Stimulated activated memory B cell treated with anti-CD40 and anti-IgM and Interleukin-4, amounts not matched to agents 10 μg/mL and 1 μg/mL and 100 μg/mL, for 72 hours (primary cell): ENCODE measurements at regions not wholly inside any gene's neighbourhood (a gene's known extent, or its start where the extent isn't known, plus 50 kb on each side); places are given as distances from the start of the nearest gene placed in this dataset.
"Not testable (repeated sequence)": the region's sequence is repeated elsewhere in the genome, so short reads cannot be mapped to it uniquely, and the experiment has no call there.

ENCODE experiments used
- ATAC-seq: fragments of 150-1000 bp; cut with Tn5 transposase; 2 replicates; pipeline ENCODE4 v1.10.0; 2021
- H3K27ac Mint-ChIP-seq: one replicate; pipeline ENCODE4 v1.8.0; 2022; ENCODE audit warnings: mild to moderate bottlenecking, mixed read lengths
- H3K27me3 Mint-ChIP-seq: one replicate; pipeline ENCODE4 v1.8.0; 2022; ENCODE audit warnings: mixed read lengths
- H3K36me3 Mint-ChIP-seq: one replicate; pipeline ENCODE4 v1.8.0; 2022; ENCODE audit warnings: mixed read lengths
- H3K4me1 Mint-ChIP-seq: one replicate; pipeline ENCODE4 v1.8.0; 2022; ENCODE audit warnings: mixed read lengths
- H3K4me3 Mint-ChIP-seq: one replicate; pipeline ENCODE4 v1.8.0; 2022; ENCODE audit warnings: mild to moderate bottlenecking, moderate library complexity, mixed read lengths
- H3K9me3 Mint-ChIP-seq: one replicate; pipeline ENCODE4 v1.8.0; 2022; ENCODE audit warnings: mixed read lengths

DNA sequence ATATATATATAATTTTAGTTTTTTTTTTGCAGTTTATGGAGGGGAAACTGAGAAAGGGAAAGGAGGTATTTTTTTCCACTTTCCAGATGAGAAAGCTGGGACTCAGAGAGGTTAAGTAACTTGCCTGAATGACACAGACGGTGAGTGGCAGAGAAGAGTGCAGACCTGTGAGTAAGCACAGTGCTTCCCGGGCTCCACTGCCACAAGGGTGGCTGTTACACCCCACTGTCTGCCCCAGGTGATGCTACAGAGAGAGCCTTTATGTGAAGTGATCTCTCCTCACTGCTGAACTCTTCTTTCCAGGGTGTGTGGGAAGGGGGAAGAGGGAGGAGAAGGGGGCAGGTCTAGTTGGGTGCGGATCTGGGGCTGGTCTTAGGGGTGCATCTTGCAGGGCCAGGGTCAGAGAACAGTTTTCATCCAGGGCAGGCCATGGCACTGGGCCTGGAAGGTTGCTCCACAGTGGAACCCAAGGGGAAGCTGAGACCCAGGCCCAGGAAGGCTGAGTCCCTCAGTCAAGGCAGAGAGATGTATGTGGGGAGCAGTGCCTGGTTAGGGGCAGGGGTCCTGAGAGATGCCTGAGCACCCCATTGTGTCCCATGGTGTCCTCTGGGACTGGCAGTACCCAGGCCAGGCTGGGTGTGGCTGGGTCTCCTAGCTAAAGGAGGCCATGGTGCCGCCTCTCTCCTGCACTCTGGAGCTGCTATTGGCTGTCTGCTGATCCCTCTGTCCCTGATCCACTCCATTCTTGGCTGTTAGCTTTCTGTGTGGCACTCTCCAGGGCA, 357.5 kb downstream of the PTPRU start:
- no peaks in the 10 kb centered on the region for H3K36me3 Mint-ChIP-seq
- no peak overlapping the region for H3K4me3 Mint-ChIP-seq
- H3K4me1 Mint-ChIP-seq, result no peaks in the 10 kb centered on the region
- peaks cover 2% of the 10 kb centered on the region for H3K9me3 Mint-ChIP-seq
- ATAC-seq, result no peak
- no peak overlapping the region for H3K27ac Mint-ChIP-seq
- H3K27me3 Mint-ChIP-seq, result peaks cover 22% of the 10 kb centered on the region

DNA sequence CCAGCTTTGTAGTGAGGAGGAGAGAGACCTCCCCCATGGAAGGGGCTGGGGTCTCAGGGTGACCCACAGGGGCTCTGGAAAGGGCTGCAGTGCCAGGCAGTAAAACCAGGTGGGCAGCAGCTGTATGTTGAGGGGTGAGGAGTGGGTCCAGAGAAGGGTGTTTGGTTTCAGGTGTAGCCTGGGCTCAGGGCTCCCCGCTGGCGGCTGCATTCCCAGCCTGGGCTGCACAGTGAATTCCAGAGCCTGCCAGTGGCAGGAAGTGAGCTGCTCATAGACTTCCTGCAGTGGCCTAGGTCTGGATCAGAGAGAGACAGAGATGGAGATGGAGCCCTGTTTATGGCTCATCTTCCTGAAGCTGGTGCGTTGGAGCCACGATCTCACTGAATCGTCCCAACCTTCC, 356.4 kb downstream of the PTPRU start:
- H3K36me3 Mint-ChIP-seq, result no peaks in the 10 kb centered on the region
- ATAC-seq, result peak; percentile 3
- no peak overlapping the region for H3K4me3 Mint-ChIP-seq
- H3K27me3 Mint-ChIP-seq, result peaks cover 22% of the 10 kb centered on the region
- peaks cover 2% of the 10 kb centered on the region for H3K9me3 Mint-ChIP-seq
- no peak overlapping the region for H3K27ac Mint-ChIP-seq
- no peaks in the 10 kb centered on the region for H3K4me1 Mint-ChIP-seq

DNA sequence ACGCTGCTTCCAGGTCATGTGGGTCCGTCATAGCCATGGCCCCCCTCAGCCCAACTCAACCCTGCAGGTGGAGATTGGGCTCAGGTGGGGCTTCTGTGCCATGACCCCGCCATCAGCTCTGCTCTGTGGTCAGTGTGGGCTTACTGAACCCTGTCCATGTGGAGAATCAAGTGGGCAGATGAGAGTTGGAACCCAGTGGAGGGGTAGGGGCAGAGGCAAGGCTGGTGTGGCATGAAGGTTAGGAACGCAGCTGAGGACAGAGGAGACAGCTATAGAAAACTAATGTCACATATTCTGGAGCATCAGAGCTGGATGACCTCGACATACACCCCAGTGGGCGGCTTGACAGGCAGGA, 355.9 kb downstream of the PTPRU start:
- Mint-ChIP-seq H3K27ac (no peak overlapping the region), H3K4me1 (no peaks in the 10 kb centered on the region), H3K36me3 (no peaks in the 10 kb centered on the region), H3K4me3 (no peak overlapping the region), H3K27me3 (peaks cover 22% of the 10 kb centered on the region), H3K9me3 (peaks cover 2% of the 10 kb centered on the region)
- peak; percentile 6 for ATAC-seq

DNA sequence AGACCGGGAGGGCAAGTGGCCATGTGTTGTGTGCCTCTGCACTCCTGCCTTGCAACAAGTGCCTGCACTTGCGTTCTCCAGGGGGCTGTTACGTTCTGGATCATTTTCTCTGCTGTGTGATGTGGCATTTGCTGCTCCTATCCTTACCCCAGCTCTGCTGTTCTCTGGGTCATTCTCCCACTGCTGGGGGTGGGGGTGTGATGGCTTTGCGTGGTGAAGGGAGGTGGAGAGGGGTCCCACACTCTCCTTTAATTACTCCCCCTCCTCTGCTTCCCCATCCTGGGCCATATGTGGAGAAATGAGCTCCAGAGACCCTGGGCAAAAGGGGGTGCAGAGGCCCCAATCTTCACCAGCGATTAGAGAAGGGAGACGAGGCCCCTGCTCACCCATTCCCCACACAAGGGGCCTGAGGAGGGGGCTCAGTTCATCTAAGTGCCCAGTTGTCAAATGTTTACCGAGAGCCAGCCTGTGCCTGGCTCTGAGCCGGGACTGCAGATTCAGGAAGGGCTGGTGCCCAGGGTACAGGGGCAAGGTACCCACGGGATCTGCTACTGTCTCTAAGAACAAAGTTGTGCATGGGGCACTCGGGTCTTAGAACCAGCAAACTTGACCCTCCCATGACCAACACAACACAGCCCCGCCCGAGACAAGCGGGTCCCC, 355.4 kb downstream of the PTPRU start:
- no peaks in the 10 kb centered on the region for H3K36me3 Mint-ChIP-seq
- H3K4me1 Mint-ChIP-seq, result no peaks in the 10 kb centered on the region
- H3K27ac Mint-ChIP-seq, result no peak overlapping the region
- peaks cover 2% of the 10 kb centered on the region for H3K9me3 Mint-ChIP-seq
- H3K4me3 Mint-ChIP-seq, result no peak overlapping the region
- peaks cover 22% of the 10 kb centered on the region for H3K27me3 Mint-ChIP-seq
- ATAC-seq, result no peak

DNA sequence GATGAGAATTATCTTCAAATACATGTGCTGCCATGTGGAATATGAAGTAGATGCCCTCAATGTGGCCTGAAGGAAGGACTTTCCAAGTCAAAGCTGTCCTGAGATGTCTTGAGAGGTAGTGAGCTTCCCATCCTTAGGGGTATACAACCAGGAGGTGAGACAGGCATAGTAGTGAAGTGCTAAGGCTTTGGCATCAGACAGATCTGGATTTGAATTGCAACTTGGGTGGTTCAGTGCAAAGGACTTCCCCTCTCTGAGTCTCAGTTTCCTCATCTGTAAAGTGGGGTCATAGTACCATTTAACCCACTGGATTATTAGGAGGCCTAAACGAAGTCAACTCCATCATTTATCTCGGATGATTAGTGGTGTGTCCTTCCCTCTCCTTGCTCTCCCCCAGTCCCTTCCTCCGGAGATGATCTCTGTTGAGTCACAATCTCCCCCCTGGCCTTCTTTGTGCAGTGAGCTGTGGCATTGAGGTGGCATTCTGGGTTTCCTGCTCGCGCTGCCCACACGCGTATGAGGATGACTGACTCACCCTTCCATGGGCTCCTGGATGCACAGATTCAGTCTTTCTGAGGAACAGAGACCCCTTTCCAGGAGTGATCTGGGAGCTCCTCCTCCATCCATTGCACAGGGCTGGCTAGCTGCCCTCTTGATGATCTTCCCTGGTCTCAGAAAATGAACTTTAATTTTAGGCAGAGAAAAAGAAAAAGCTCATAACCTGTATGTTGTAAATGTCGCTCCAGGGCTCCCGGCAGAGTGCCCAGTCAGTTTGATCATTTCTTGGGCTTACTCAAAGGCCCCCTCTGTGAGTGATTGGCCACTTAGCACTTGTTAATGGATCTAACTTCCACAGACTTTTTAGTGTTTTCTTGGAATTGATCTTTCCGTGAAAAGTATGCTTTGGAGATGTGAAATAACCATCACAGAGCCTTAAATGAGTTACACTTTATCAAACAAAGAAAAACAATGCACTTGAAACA, 354.6 kb downstream of the PTPRU start:
- H3K27me3 Mint-ChIP-seq, result peaks cover 22% of the 10 kb centered on the region
- H3K9me3 Mint-ChIP-seq, result peaks cover 4% of the 10 kb centered on the region
- H3K4me1 Mint-ChIP-seq, result no peaks in the 10 kb centered on the region
- H3K36me3 Mint-ChIP-seq, result no peaks in the 10 kb centered on the region
- ATAC-seq, result no peak
- no peak overlapping the region for H3K27ac Mint-ChIP-seq
- H3K4me3 Mint-ChIP-seq, result no peak overlapping the region

DNA sequence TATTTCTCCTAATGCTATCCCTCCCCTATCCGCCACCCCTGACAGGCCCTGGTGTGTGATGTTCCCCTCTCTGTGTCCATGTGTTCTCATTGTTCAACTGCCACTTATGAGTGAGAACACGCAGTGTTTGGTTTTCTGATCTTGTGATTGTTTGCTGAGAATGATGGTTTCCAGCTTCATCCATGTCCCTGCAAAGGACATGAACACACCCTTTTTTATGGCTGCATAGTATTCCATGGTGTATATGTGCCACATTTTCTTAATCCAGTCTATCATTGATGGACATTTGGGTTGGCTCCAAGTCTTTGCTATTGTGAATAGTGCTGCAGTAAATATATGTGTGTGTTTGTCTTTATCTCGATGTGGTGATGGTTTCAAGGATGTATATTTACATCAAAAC, 353.4 kb downstream of the PTPRU start:
- H3K27ac Mint-ChIP-seq, H3K36me3 Mint-ChIP-seq, ATAC-seq, H3K4me1 Mint-ChIP-seq, H3K9me3 Mint-ChIP-seq, H3K4me3 Mint-ChIP-seq: not testable (repeated sequence)
- peaks cover 24% of the 10 kb centered on the region for H3K27me3 Mint-ChIP-seq

DNA sequence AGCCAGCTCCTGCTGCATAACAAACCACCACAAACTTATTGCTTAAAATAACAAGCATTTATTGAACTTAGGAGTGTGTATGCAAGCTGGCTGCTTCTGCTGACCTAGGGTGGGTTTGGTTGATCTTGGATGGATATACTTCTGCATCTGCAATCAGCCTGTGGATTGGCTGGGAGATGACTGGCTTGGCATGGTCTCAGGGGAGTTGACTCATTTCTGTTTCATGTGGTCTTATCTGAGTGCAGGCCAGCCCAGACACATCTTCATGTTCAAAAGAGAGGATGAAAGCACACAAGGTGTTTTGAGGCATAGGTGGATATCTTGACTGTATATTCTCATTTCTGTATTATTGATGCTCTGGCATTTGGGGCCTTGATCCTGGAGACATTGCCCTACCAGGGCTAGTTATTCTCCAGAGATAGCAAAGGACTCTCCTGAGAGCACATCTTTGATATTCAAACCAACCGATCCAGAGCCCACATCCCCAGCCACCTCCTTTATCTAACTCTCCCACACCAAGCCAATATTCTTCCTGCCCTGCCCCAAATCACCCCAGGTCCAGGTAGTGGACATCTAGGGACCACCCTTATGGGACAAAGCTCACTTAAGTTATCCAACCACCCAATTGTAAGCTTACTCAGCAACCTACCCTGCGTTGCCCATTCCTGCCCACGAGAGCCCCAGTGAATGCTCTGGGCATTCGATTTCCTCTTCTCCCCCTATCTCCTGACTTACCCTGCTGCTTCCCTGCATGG, 350.8 kb downstream of the PTPRU start:
- Mint-ChIP-seq H3K9me3 (peaks cover 4% of the 10 kb centered on the region), H3K36me3 (no peaks in the 10 kb centered on the region), H3K4me1 (no peaks in the 10 kb centered on the region), H3K27me3 (peaks cover 27% of the 10 kb centered on the region), H3K27ac (no peak overlapping the region), H3K4me3 (no peak overlapping the region)
- no peak for ATAC-seq

DNA sequence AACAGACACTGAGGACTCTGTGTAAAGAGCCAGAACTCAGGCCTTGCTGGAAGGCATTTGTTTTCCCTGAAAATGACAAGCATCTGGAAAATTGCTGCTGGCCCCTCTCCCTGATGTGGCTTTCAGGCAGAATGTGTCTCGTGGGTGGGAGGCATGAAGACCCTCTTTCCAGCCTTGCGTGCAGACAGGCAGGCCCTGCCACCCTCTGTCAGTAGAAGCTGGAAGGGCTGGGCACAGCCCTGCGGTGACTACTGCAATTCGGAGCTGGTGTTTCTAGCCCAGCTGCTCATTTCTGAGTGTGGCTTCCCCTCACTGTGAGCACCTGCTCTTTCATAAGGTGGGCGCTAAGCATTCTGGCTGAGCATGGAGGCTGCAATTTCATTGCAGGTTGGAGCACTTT, 349.9 kb downstream of the PTPRU start:
- Mint-ChIP-seq H3K27ac (no peak overlapping the region), H3K4me1 (no peaks in the 10 kb centered on the region), H3K4me3 (no peak overlapping the region), H3K27me3 (peaks cover 23% of the 10 kb centered on the region), H3K36me3 (no peaks in the 10 kb centered on the region), H3K9me3 (peaks cover 4% of the 10 kb centered on the region)
- no peak for ATAC-seq

DNA sequence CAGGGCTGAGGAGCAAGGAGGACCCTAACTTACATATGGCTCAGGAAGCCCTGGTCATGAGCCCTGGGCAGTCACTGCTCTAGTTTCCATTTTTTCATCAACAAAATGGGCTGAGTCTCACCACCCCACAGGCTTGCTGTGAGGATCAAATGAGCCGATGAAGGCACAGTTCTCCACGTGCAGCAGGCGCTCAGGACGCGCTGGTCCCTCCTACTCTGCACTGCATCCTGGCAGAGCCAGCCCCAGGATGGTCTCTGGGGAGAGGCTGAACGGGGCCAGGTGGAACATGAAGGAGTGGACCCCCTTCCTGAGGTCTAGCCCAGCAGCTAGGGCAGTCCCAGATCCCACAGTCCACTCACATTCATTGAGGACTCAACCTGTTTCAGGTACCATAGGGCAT, 349.3 kb downstream of the PTPRU start:
- no peak overlapping the region for H3K4me3 Mint-ChIP-seq
- peaks cover 23% of the 10 kb centered on the region for H3K27me3 Mint-ChIP-seq
- H3K9me3 Mint-ChIP-seq, result peaks cover 4% of the 10 kb centered on the region
- no peaks in the 10 kb centered on the region for H3K4me1 Mint-ChIP-seq
- H3K27ac Mint-ChIP-seq, result no peak overlapping the region
- no peak for ATAC-seq
- H3K36me3 Mint-ChIP-seq, result no peaks in the 10 kb centered on the region

DNA sequence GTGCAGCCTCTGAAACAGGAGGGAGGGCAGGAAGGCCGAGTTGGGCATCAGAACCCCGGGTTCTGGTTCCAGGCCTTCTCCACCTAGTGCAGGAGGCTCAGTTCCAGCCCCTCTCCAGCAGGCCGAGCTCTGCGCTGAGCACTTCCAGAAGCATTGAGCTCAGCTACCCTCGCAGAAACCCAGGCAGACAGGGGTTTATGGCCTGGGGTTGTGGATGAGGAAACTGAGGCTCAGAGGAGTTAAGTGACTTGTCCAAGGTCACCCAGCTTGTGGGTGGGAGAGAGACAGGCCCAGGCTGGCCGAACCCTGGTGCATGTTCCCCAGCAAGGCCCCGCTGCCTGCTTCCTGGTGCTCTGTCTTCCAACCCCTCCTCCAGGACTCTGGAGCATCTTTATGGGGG, 348.9 kb downstream of the PTPRU start:
- no peak overlapping the region for H3K27ac Mint-ChIP-seq
- H3K4me3 Mint-ChIP-seq, result no peak overlapping the region
- H3K9me3 Mint-ChIP-seq, result peaks cover 4% of the 10 kb centered on the region
- peaks cover 20% of the 10 kb centered on the region for H3K27me3 Mint-ChIP-seq
- H3K36me3 Mint-ChIP-seq, result no peaks in the 10 kb centered on the region
- no peaks in the 10 kb centered on the region for H3K4me1 Mint-ChIP-seq
- ATAC-seq, result no peak

DNA sequence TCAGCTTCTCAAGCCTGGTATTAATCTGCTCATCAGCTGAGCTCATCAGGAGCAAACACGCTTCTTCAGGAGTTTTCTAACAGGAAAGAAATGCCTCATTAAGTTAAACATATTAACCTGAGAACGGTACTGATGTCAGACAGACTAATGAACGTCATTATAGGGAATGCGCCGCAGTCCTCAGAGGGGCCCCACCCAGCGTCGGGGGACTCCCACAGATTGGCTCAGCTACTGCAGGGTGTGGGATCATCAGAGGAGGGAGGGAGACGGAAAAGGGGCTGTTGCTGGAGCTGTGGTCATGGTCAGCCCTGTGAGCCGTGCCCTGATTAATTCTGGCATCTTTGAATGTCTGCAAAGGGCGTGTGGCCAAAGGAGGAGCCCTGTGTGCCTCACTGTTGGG, 348.5 kb downstream of the PTPRU start:
- Mint-ChIP-seq H3K36me3 (no peaks in the 10 kb centered on the region), H3K4me3 (no peak overlapping the region), H3K4me1 (no peaks in the 10 kb centered on the region), H3K9me3 (peaks cover 3% of the 10 kb centered on the region), H3K27ac (no peak overlapping the region), H3K27me3 (peaks cover 16% of the 10 kb centered on the region)
- no peak for ATAC-seq

DNA sequence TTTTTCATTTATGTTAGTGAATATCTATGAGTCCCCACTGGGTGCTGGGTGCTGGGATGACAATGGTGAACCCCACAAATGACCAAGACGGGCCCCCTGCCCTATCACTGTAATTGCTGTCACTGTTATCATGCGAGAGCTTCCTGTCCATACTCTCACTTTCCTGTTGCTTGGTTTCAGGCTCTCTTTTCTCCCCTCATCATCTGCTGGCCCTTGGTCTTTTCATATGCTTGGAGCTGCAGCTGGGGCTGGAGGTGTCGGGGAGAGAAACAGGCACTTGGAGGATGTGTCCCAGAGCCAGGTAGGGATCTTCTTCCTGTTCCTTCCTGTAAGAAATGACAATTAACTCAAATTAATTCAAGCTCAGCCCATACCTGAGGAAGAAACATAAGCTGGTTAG, 348.0 kb downstream of the PTPRU start:
- no peaks in the 10 kb centered on the region for H3K36me3 Mint-ChIP-seq
- no peak for ATAC-seq
- H3K9me3 Mint-ChIP-seq, result peaks cover 3% of the 10 kb centered on the region

DNA sequence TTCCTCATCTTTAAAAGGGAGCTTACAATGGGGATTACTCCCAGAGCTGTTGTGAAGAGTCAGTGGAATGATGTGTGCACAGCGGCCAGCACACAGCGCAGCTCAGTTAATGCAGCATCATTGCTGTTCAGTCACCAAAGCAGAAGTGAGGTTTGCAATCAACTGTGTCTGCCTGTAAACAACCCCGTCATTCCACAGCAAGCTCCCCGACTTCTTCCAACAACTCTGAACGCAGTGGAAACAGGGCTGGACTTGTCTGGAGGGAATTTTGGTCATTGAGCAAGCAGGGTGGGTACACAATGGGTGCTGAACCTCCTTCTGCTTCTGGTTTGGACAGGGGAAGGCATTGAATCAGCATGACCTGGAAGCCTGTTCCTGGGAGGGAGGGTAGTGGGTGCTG, 347.4 kb downstream of the PTPRU start:
- H3K9me3 Mint-ChIP-seq, result peaks cover 5% of the 10 kb centered on the region
- H3K27me3 Mint-ChIP-seq, result peaks cover 15% of the 10 kb centered on the region
- no peak for ATAC-seq
- no peaks in the 10 kb centered on the region for H3K4me1 Mint-ChIP-seq
- H3K4me3 Mint-ChIP-seq, result no peak overlapping the region
- H3K36me3 Mint-ChIP-seq, result no peaks in the 10 kb centered on the region
- H3K27ac Mint-ChIP-seq, result no peak overlapping the region

More for the DNA sequence above, 348.0 kb downstream of the PTPRU start:
- Mint-ChIP-seq H3K27ac (no peak overlapping the region), H3K4me3 (no peak overlapping the region), H3K4me1 (no peaks in the 10 kb centered on the region), H3K27me3 (peaks cover 15% of the 10 kb centered on the region)

DNA sequence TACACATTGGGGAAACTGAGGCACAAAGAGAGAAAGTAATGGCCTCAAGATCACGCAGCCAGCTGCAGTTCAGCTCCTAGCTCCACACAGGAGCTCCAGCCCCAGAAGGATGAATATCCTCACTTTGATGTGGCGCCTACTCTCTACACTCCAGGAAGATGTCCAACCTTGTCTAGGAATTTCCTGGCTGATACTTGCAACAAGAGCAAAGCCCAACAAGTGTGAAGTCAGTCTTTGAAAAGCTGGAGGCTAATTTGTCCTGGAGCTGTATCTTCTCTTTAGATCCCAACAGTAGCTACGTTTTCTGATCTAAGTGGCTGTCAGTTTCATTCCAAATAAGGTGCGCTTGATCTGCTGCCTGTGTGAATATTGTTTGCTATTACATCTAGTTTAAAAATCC, 344.9 kb downstream of the PTPRU start:
- H3K9me3 Mint-ChIP-seq, result peaks cover 2% of the 10 kb centered on the region
- no peak overlapping the region for H3K4me3 Mint-ChIP-seq
- H3K4me1 Mint-ChIP-seq, result no peaks in the 10 kb centered on the region
- H3K27me3 Mint-ChIP-seq, result peaks cover 15% of the 10 kb centered on the region
- no peak overlapping the region for H3K27ac Mint-ChIP-seq
- no peaks in the 10 kb centered on the region for H3K36me3 Mint-ChIP-seq
- ATAC-seq, result no peak
